Osteoblast (primary cell): ENCODE measurements at regions not wholly inside any gene's neighbourhood (a gene's known extent, or its start where the extent isn't known, plus 50 kb on each side); places are given as distances from the start of the nearest gene placed in this dataset.

ENCODE experiments used
- DNase-seq: peaks from one replicate; pipeline ENCODE4 v3.0.0; 2011; ENCODE audit warnings: low spot score, mixed read lengths; ENCODE audit not compliant: insufficient read length; ENCODE audit errors: missing footprints
- H2AFZ ChIP-seq: 2 replicates; pipeline ENCODE4 v1.6.0; 2011; ENCODE audit warnings: mild to moderate bottlenecking, low read length
- H3K27ac ChIP-seq: 2 replicates; pipeline ENCODE4 v1.5.1; 2011; ENCODE audit warnings: mild to moderate bottlenecking, low read depth, low read length, moderate library complexity
- H3K27me3 ChIP-seq: 2 replicates; pipeline ENCODE4 v1.6.0; 2012; ENCODE audit warnings: mild to moderate bottlenecking, control low read depth, inconsistent platforms, low read length, moderate library complexity; ENCODE audit not compliant: insufficient read depth
- H3K36me3 ChIP-seq: 2 replicates; pipeline ENCODE4 v1.5.1; 2011; ENCODE audit warnings: mild to moderate bottlenecking, low read length, control low read depth, moderate library complexity; ENCODE audit not compliant: insufficient read depth
- H3K4me1 ChIP-seq: 2 replicates; pipeline ENCODE4 v1.5.1; 2011; ENCODE audit warnings: mild to moderate bottlenecking, low read length, control low read depth, moderate library complexity; ENCODE audit not compliant: insufficient read depth
- H3K4me2 ChIP-seq: 2 replicates; pipeline ENCODE4 v1.6.0; 2011; ENCODE audit warnings: mild to moderate bottlenecking, low read length; ENCODE audit not compliant: insufficient read depth
- H3K4me3 ChIP-seq: fragments of 200-600 bp; sonication (generic); 3 replicates; pipeline ENCODE4 v1.5.1; 2012; ENCODE audit warnings: mild to moderate bottlenecking, low read length, inconsistent platforms; ENCODE audit not compliant: insufficient read depth
- H3K79me2 ChIP-seq: 2 replicates; pipeline ENCODE4 v1.6.0; 2012; ENCODE audit warnings: mild to moderate bottlenecking, low read length, control low read depth, inconsistent platforms; ENCODE audit not compliant: insufficient read depth
- H3K9me3 ChIP-seq: 2 replicates; pipeline ENCODE4 v1.5.1; 2011; ENCODE audit warnings: low read depth, low read length, control low read depth
- H4K20me1 ChIP-seq: 2 replicates; pipeline ENCODE4 v1.6.0; 2012; ENCODE audit warnings: mild to moderate bottlenecking, low read length, control low read depth; ENCODE audit not compliant: insufficient read depth
- TF ChIP-seq, protein P1 (sequence below): IDR thresholded peaks from 2 replicates; pipeline ENCODE4 v1.5.1; 2011; ENCODE audit warnings: mild to moderate bottlenecking, low read depth, low read length, moderate library complexity; ENCODE audit errors: extremely low read depth

DNA sequence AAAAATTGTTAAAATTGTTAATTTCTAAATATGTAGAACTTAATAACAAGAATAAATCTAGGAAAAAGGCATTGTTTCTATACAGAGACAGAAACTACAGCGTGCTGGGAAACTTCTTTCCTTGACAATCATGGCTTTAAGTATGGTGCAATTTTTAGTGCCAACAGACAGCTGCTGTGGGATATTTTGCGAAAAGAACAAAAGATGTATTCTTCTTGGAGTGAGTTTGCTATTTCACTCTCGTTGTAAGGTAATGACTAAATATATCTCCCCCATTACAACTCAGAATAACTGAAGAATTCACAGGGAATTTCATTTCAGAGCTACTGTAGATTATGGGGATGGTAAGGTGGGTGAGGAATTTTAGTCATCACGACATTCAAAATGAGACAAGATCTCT lies 2055.0 kb upstream of the ACO1 start:
- Histone ChIP-seq H3K4me2 (no peak overlapping the region), H3K9me3 (no peaks in the 10 kb centered on the region), H3K27ac (no peak overlapping the region), H3K27me3 (no peaks in the 10 kb centered on the region), H3K4me1 (no peaks in the 10 kb centered on the region), H2AFZ (no peak overlapping the region), H3K4me3 (no peak overlapping the region), H3K36me3 (no peaks in the 10 kb centered on the region), H3K79me2 (no peaks in the 10 kb centered on the region), H4K20me1 (no peaks in the 10 kb centered on the region)
- DNase-seq = no peak
- TF ChIP-seq, protein P1, sequence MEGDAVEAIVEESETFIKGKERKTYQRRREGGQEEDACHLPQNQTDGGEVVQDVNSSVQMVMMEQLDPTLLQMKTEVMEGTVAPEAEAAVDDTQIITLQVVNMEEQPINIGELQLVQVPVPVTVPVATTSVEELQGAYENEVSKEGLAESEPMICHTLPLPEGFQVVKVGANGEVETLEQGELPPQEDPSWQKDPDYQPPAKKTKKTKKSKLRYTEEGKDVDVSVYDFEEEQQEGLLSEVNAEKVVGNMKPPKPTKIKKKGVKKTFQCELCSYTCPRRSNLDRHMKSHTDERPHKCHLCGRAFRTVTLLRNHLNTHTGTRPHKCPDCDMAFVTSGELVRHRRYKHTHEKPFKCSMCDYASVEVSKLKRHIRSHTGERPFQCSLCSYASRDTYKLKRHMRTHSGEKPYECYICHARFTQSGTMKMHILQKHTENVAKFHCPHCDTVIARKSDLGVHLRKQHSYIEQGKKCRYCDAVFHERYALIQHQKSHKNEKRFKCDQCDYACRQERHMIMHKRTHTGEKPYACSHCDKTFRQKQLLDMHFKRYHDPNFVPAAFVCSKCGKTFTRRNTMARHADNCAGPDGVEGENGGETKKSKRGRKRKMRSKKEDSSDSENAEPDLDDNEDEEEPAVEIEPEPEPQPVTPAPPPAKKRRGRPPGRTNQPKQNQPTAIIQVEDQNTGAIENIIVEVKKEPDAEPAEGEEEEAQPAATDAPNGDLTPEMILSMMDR = no peak

DNA sequence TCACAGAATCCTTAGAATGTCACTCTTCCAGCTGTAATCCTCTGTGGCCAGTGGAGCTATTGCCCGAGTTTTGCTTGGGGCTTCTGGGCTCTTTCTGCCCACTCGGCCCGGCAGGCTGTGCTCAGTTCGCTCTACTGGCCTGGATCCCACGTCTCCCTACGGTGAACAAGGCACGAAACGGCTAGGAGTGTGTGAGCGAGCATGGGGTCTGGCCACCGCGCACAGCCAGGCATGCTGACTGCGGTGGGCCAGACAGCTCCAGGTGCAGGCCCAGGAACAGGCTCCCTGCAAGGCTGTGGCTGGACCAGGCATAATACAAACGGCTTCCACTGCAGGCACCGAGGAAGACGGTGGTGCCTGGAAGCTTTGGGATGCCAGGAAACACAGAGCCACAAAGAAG lies 2035.5 kb upstream of the ACO1 start:
- Histone ChIP-seq H3K4me2 (no peak overlapping the region), H3K79me2 (no peaks in the 10 kb centered on the region), H3K27me3 (no peaks in the 10 kb centered on the region), H3K4me1 (no peaks in the 10 kb centered on the region), H3K4me3 (no peak overlapping the region), H3K36me3 (no peaks in the 10 kb centered on the region), H2AFZ (no peak overlapping the region), H3K9me3 (no peaks in the 10 kb centered on the region), H3K27ac (no peak overlapping the region), H4K20me1 (no peaks in the 10 kb centered on the region)
- TF ChIP-seq, protein P1 = no peak
- DNase-seq = no peak

DNA sequence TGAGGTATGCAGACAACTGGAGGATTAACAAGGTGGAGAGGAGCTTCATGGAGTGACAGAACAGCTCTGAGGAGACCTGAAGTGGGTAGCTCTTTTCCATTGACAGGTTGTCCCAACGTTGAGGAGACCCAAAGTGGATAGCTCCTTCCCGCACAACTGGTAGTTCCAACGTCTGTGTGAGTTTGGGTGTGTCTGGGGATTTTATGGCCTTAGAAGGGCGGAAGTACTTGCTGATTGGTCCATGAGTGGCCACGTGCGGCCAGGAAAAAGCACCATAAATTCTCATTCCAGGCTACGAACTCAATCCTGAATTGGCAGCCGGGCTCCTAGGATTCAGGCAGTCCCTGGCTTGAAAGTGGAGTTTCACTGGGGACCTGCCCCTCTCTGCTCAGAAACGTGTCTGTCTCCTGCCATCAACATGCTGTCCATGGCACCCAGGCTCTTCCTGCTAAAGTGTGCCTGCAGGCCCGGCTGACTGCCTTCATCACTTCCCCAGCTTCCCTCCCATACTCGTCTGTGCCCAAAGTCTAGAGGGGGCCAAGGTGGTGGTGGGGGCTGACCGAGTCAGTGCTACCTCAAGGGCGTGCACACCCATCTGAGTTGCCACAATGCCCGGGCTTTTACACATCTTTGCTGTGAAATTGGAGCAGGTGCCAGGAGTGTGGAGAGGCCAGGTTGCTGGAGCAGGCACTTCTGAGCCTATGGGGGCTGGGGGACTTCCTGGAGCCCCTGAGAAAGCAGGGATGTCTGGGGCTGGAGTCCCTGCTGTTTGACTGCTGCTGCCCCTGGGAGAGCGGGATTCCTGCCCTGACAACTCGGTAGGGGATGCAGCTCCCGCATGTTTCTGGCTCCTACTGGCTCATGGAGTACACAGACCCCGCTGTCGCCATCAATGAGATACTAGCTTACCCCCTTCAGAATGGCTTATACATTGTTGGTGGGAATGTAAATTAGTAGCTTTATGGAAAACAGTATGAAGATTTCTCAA lies 2034.6 kb upstream of the ACO1 start:
- no peaks in the 10 kb centered on the region for H4K20me1 ChIP-seq
- no peak overlapping the region for H2AFZ ChIP-seq
- no peak overlapping the region for H3K4me3 ChIP-seq
- H3K79me2 ChIP-seq = no peaks in the 10 kb centered on the region
- H3K4me1 ChIP-seq = no peaks in the 10 kb centered on the region
- no peak for DNase-seq
- no peak overlapping the region for H3K27ac ChIP-seq
- no peak overlapping the region for H3K4me2 ChIP-seq
- H3K27me3 ChIP-seq = no peaks in the 10 kb centered on the region
- TF ChIP-seq, protein P1 = no peak
- no peaks in the 10 kb centered on the region for H3K9me3 ChIP-seq
- H3K36me3 ChIP-seq = no peaks in the 10 kb centered on the region

DNA sequence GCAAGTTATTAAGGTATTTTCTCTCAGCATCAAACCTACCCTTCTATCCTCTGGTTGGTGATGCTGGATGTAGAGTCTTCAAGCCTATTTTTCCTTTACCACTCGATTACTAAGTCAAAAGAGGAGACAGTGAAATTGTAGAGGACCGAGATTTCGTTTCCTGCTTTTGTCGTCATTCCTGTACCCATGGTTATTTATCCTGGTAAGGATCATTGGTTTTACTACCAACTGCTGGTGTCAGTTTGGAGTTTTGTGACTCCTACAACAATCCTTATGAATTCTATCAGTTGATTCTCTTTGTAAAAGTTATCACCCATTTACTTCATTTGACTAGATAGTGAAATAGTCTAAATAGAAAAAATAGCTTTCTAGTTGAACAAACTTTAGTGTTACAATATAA lies 2028.2 kb upstream of the ACO1 start:
- no peak overlapping the region for H2AFZ ChIP-seq
- no peaks in the 10 kb centered on the region for H3K9me3 ChIP-seq
- H3K27ac ChIP-seq = no peak overlapping the region
- TF ChIP-seq, protein P1 = no peak
- H3K4me3 ChIP-seq = no peak overlapping the region
- no peak for DNase-seq
- no peaks in the 10 kb centered on the region for H3K79me2 ChIP-seq
- H4K20me1 ChIP-seq = no peaks in the 10 kb centered on the region
- no peaks in the 10 kb centered on the region for H3K36me3 ChIP-seq
- H3K4me1 ChIP-seq = no peaks in the 10 kb centered on the region
- no peak overlapping the region for H3K4me2 ChIP-seq
- no peaks in the 10 kb centered on the region for H3K27me3 ChIP-seq
